OCI-LY1 (cell line): ENCODE measurements at regions not wholly inside any gene's neighbourhood (a gene's known extent, or its start where the extent isn't known, plus 50 kb on each side); places are given as distances from the start of the nearest gene placed in this dataset.

Experiments
- H2AFZ ChIP-seq: fragments of 200-600 bp; sonication (generic), shearing (Covaris generic); 2 replicates; pipeline ENCODE4 v1.6.0; 2014; ENCODE audit warnings: antibody characterized with exemption, mild to moderate bottlenecking, low read length
- H3F3A ChIP-seq: fragments of 200-600 bp; sonication (generic), shearing (Covaris generic); 2 replicates; pipeline ENCODE4 v1.6.0; 2014; ENCODE audit warnings: mild to moderate bottlenecking, antibody characterized with exemption, low read length, moderate library complexity; ENCODE audit not compliant: insufficient read depth
- H3K27ac ChIP-seq: fragments of 200-600 bp; sonication (generic); 2 replicates; pipeline ENCODE4 v1.5.1; 2014; ENCODE audit warnings: low read length, mixed run types, mild to moderate bottlenecking, low read depth; ENCODE audit not compliant: poor library complexity, severe bottlenecking
- H3K27me3 ChIP-seq: fragments of 200-600 bp; sonication (generic); 2 replicates; pipeline ENCODE4 v1.6.0; 2014; ENCODE audit warnings: antibody characterized with exemption, mild to moderate bottlenecking, low read length, moderate library complexity; ENCODE audit not compliant: insufficient read depth
- H3K36me3 ChIP-seq: fragments of 200-600 bp; sonication (generic); 2 replicates; pipeline ENCODE4 v1.6.1; 2014; ENCODE audit warnings: mild to moderate bottlenecking, antibody characterized with exemption, low read length, moderate library complexity, mixed read lengths; ENCODE audit not compliant: insufficient read depth
- H3K4me1 ChIP-seq: fragments of 200-600 bp; sonication (generic); 2 replicates; pipeline ENCODE4 v1.5.1; 2014; ENCODE audit warnings: mild to moderate bottlenecking, low read length, moderate library complexity; ENCODE audit not compliant: insufficient read depth, severe bottlenecking
- H3K4me2 ChIP-seq: fragments of 200-600 bp; sonication (generic), shearing (Covaris generic); 2 replicates; pipeline ENCODE4 v1.6.1; 2014; ENCODE audit warnings: low read length
- H3K4me3 ChIP-seq: fragments of 200-600 bp; sonication (generic); 2 replicates; pipeline ENCODE4 v1.5.1; 2014; ENCODE audit warnings: low read length, low read depth, mild to moderate bottlenecking, mixed read lengths; ENCODE audit not compliant: poor library complexity, severe bottlenecking
- H3K79me2 ChIP-seq: fragments of 200-600 bp; shearing (Covaris generic); 2 replicates; pipeline ENCODE4 v1.6.1; 2016; ENCODE audit warnings: mixed run types, low read length, mixed read lengths; ENCODE audit not compliant: insufficient read depth
- H3K9ac ChIP-seq: fragments of 200-600 bp; sonication (generic), shearing (Covaris generic); 2 replicates; pipeline ENCODE4 v1.6.1; 2014; ENCODE audit warnings: mild to moderate bottlenecking, low read length, mixed read lengths
- H3K9me2 ChIP-seq: fragments of 200-600 bp; sonication (generic), shearing (Covaris generic); 2 replicates; pipeline ENCODE4 v1.6.1; 2014; ENCODE audit warnings: low read depth, mild to moderate bottlenecking, low read length, mixed read lengths
- H3K9me3 ChIP-seq: fragments of 200-600 bp; shearing (Covaris generic); 2 replicates; pipeline ENCODE4 v1.6.1; 2014; ENCODE audit warnings: low read length, mixed read lengths
- H4K20me1 ChIP-seq: fragments of 200-600 bp; sonication (generic), shearing (Covaris generic); 2 replicates; pipeline ENCODE4 v1.6.0; 2016; ENCODE audit warnings: mild to moderate bottlenecking, low read length; ENCODE audit not compliant: insufficient read depth
- CTCF ChIP-seq: fragments of 200-600 bp; sonication (generic), shearing (Covaris generic); IDR thresholded peaks from 2 replicates; pipeline ENCODE4 v1.5.1; 2017; ENCODE audit warnings: mild to moderate bottlenecking, antibody characterized with exemption, low read length, moderate library complexity, mixed read lengths
- EZH2 ChIP-seq: fragments of 200-600 bp; sonication (generic), shearing (Covaris generic); IDR thresholded peaks from 2 replicates; pipeline ENCODE4 v1.8.0; 2017; ENCODE audit warnings: borderline replicate concordance, mixed run types, mild to moderate bottlenecking, antibody characterized with exemption, low read length, moderate library complexity, mixed read lengths

DNA sequence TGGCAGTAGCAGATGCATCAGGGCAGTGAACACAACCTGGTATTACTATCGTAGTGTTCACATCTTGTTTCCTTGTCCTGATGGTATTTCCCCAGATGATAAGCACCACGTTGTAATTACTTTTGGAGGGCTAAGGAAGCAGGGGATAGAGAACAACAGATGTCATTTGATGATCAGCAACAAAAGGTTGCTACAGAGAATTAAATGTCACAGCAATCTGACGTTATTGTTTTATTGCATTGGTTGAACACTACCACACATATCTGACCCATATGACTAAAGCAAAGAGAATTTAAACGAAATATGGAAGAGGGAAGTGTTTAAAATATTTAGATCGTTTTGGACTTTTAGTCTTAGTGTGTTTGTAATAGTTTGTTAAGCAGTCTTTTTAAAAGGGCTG, 408.3 kb downstream of the SH3GL2 start:
- TF ChIP-seq CTCF, result no peak
- TF ChIP-seq EZH2, result no peak
- Histone ChIP-seq H3K9me3 (no peaks in the 10 kb centered on the region), H3K4me1 (no peaks in the 10 kb centered on the region), H3K9ac (no peak overlapping the region), H3K36me3 (no peaks in the 10 kb centered on the region), H3K27ac (no peak overlapping the region), H3K9me2 (no peaks in the 10 kb centered on the region), H3K4me2 (no peak overlapping the region), H3K27me3 (no peaks in the 10 kb centered on the region), H4K20me1 (no peaks in the 10 kb centered on the region), H3K4me3 (no peak overlapping the region), H2AFZ (no peak overlapping the region), H3K79me2 (no peaks in the 10 kb centered on the region), H3F3A (no peaks in the 10 kb centered on the region)

DNA sequence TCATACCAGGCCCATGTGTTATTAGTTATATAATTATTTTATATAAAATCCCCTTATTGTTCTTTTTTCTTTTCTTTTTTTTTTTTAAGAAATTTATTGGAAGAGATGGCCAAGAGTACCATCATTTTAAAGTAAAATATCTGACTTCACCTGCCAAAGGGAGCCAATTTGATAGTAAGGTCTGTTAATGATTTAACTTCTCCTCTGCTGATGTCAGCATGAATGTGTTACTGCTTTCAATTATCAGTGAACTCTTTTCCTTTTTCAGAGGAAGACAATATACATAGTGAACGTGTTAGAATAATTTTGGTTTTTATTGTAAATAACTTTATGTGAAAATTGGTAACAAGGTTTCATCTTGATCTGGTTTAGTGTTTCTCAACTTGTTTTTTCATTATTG, 409.6 kb downstream of the SH3GL2 start:
- Histone ChIP-seq H3K36me3 (no peaks in the 10 kb centered on the region), H3K9me2 (no peaks in the 10 kb centered on the region), H3K4me1 (no peaks in the 10 kb centered on the region), H3K4me2 (no peak overlapping the region), H3K4me3 (no peak overlapping the region), H3K9me3 (no peaks in the 10 kb centered on the region), H2AFZ (no peak overlapping the region), H3K27ac (no peak overlapping the region), H4K20me1 (no peaks in the 10 kb centered on the region), H3K27me3 (no peaks in the 10 kb centered on the region), H3K9ac (no peak overlapping the region), H3F3A (no peaks in the 10 kb centered on the region), H3K79me2 (no peaks in the 10 kb centered on the region)
- no peak for TF ChIP-seq EZH2
- TF ChIP-seq CTCF, result no peak

DNA sequence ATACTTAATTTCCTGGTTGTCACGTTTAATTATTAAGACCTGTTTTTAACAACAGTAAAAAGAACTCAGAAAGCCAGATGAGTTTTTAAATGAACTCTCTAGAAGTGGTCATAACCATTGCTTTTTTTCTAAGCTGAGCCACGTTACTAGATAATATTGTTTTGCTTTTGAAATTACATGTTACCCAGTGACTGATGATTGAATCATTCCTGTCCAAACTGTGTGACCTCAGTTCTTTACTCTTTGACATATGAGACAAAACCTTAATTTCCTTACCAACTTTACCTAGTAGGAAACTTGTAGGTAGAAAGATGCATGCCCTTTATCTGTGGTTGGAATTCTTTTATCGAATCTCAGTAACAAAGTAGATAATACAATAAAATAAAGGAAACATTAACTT, 411.7 kb downstream of the SH3GL2 start:
- no peaks in the 10 kb centered on the region for H3K9me3 ChIP-seq
- H3K4me2 ChIP-seq, result no peak overlapping the region
- no peak overlapping the region for H2AFZ ChIP-seq
- no peak overlapping the region for H3K4me3 ChIP-seq
- no peaks in the 10 kb centered on the region for H3K9me2 ChIP-seq
- no peak for TF ChIP-seq CTCF
- TF ChIP-seq EZH2, result no peak
- H4K20me1 ChIP-seq, result no peaks in the 10 kb centered on the region
- no peaks in the 10 kb centered on the region for H3K36me3 ChIP-seq
- H3K27me3 ChIP-seq, result no peaks in the 10 kb centered on the region
- no peak overlapping the region for H3K27ac ChIP-seq
- H3K4me1 ChIP-seq, result no peaks in the 10 kb centered on the region
- no peak overlapping the region for H3K9ac ChIP-seq
- no peaks in the 10 kb centered on the region; the same call in 1 of the 2 replicates for H3K79me2 ChIP-seq
- no peaks in the 10 kb centered on the region for H3F3A ChIP-seq
